GM18873 (cell line): ENCODE measurements at regions not wholly inside any gene's neighbourhood (a gene's known extent, or its start where the extent isn't known, plus 50 kb on each side); places are given as distances from the start of the nearest gene placed in this dataset.
"Not testable (repeated sequence)": the region's sequence is repeated elsewhere in the genome, so short reads cannot be mapped to it uniquely, and the experiment has no call there.

Experiments
- ATAC-seq: cut with Tn5 transposase; IDR thresholded peaks from one replicate; pipeline ENCODE4 v1.9.1; 2021; ENCODE audit warnings: mild to moderate bottlenecking, moderate library complexity, moderate number of reproducible peaks; ENCODE audit not compliant: unreplicated experiment, low FRiP score

DNA sequence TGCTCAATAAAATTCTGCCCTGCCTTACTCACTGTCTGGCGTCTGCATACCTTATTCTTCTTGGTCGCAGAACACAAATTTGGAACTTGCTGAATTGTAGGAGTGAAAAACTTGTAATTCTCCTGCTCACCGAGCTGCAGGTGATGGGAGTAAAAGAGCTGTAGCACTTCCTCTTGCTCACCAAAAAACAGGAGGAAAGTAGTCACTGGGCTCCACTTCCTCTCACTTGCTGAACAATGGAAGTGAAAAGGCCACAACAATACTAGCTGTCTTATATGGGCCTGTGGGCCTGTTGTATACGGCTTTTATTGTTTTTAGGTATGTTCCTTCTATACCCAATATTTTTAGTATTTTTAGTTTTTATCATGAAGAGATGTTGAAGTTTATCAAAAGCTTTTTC lies 978.7 kb downstream of the SLITRK5 start:
- no peak for ATAC-seq

DNA sequence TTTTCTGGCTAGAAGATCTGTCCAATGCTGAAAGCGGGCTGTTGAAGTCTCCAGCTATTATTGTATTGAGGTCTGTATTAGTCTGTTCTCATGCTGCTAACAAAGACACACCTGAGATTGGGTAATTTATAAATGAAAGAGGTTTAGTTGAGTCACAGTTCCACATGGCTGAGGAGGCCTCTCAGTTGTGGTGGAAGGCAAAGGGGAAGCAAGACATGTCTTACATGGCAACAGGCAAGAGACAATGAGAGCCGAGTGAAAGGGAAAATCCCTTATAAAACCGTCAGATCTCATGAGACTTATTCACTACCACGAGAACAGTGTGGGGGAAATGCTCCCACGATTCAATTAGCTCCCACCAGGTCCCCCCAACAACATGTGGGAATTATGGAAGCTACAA lies 980.4 kb downstream of the SLITRK5 start:
- no peak for ATAC-seq

DNA sequence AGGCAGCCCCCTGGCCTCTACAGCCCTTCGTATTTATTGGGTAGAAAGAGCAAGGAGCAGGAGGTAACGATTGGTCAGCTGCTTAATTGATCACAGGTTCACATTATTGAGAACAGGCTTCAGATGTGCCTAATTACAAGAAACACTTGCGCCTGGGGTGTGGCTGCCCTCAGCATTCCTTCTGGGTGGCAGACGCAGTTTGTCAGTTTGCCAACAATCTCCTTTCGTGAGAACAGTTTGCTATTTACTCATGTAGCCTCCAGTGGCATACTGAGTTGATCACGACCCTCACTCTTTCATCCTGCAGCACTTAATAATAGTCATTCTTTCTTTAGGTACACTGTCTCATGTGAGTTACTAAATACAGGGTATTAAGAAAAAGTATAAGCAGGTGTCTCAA lies 985.6 kb downstream of the SLITRK5 start:
- no peak for ATAC-seq

DNA sequence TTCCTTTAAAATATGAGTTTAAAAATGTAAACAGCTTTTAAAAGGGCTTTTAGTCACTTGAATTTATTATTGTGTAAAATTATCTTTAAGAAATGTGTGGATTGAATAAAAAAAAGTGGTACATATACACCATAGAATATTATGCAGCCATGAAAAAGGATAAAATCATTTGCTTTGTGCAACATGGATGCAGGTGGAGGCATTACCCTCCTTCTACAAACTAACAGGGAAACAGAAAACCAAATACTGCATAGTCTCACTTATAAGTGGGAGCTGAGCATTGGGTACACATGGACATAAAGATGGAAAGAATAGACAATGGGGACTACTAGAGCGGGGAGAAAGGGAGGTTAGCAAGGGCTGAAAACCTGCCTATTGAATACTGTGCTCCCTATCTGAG lies 999.3 kb downstream of the SLITRK5 start:
- ATAC-seq = no peak

DNA sequence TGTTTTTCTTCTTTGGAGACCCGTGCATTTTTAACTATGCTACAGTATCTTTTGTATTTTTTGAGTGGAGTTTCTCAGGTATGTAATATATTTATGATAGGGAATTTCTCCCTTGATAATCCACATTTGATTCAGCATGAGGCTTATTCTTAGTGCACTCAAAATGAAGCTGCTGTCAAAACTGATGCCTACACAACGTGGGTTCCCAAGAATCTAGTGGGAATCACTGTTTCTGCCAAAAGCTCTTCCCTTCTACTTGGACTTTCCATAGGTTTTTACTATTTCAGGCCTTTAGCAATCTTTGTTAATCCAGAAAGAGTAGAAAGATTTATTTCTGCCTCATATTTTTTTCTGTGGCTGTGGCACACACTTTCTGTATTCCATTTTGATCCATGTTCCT lies 1003.7 kb downstream of the SLITRK5 start:
- no peak for ATAC-seq

DNA sequence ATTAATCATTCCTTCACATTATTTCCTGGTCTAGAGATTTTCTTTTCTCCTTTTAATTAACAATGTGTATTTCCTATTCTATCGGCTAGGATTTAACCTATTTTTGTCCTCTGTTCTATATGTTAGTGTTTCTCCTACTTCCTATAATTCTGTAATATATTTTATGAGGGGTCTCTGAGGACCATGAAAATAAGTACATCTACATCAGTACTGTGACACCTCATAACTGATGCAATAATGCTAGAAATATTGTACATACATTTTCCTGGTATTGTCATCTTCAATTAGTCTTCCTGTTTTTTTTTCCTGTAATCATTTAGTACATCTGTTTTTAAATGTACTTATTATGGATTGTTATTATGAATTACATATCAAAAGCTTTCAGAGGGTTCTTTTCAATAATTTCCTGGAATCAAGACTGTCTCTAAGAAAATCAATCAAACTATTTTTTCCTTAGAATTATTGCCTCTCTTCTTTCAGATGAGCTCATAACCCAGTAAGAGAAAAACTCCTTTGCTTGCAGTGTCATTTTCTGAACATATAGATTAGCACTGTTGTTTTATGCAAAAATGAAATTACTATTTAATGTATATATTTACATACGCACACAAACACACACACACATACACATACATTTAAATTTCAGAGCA lies 1004.3 kb downstream of the SLITRK5 start:
- ATAC-seq = no peak

DNA sequence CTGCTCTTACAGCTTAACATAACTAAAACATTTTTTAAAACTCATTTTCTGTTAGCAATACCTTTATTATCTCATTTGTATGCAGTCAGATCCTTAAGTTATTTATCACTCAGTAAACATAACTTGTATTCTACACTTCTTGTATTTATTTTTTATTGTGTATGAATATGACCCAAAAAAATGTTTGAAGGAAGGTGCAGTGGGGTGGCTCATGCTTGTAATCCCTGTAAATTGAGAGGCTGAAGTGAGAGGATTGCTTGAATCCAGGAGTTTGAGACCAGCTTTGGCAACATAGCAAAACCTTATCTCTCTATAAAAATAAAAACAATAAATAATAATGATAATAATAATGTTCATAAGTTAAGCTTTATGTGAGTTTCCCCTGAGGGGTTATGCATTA lies 1004.8 kb downstream of the SLITRK5 start:
- no peak for ATAC-seq

DNA sequence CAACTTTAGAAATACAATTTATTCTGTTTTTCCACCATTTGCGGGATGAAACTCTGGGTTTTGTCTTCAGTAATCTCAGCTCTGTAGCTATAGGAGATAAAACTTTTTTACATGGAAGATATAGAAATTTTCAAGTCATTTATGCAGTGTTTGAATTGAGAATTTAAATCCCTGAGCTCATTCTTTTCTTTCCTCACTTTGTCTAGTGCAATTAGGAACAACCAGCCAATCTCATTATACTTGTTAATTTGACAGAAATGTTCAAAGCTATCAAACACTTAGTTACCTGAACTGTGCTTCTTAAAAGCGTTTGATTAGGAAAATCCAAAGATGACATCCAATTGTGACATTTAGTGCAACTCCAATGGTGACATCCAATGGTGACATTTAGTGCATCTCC lies 1014.3 kb downstream of the SLITRK5 start:
- no peak for ATAC-seq

DNA sequence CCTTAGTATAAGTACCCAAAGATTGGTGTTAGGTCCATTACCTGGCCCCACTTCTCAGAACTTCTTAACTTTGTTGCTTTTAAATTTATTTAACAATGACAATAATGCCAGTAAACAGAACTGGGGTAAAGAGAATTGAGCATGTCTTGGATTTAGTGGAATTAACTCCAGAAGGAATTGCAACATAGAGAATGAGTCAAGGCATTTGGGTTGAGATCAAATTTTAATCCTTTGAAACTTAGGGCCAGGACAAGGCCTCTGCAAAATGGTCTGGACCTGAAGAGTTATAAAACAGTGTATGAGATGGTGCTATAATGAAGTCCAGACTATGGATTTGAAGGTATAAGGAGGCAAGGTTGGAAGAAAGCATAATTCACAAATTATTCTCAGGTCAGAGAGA lies 1030.4 kb downstream of the SLITRK5 start:
- no peak for ATAC-seq

DNA sequence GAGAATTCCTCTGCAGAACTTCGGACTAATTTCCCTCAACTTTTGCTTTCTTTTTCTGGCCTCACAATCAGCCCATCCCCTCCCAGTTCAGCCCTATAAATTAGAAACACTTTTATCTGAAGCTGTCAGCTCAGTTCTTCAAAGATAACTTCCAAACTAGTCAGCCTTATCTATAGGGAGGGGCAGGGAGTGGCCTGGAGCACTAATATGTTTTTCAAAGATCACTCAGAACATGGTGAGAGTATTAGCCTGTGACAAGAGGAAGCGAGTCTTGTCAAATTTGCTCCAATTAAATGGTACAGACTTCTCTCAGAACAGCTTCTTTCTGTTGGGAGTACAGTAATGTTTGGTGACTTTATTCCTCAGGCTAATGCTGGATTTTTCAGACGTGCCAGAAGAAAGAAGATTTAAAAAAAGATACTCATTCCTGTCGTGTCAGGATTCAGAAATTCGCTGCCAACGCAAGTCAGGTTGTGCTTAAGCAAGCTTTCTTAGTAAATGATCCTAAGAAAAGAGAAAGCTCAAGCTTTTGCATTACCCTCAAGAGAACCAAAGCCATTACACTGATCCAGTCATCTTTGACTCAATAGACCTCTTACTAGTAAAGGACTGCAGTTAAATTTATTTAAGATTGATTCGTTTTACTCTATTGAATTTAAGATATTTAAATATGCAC lies 1033.6 kb downstream of the SLITRK5 start:
- no peak for ATAC-seq

DNA sequence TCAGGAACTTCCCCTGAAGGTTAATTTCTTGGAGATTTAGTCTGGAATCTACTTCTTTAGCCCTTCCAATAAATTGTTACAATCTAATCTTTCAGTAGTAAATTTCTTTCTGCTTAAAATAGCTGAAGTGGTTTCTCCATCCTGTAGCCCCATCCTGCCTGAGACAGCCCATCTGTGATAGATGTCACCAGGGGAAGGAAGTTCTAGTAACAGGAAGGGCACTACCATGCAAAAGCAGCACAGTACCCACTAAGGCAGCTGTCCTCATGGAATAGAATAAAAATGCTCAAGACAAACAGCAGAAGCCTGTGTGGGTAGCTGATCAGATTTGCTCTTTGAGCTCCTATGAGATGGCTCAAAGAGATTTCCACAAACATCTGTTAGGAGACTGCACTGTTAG lies 1036.5 kb downstream of the SLITRK5 start:
- ATAC-seq = no peak

DNA sequence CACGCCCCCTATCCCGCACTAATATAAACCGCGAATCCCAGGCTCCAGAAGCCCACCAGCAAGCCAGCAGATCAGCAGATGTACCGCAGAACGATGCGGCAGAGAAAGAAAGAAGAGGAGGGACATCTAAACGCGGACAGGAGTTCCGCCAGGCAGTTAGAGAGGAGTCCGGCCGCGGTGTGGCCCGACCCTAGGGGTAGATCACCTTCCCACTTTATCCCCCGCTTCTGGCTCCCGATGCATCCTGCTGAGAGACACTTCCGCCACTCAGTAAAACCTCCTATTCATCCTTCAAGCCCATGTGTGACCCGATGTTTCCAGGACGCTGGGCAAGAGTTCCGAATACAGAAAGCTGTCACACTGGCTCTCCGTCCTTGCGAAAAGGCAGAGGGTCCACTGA lies 1046.8 kb downstream of the SLITRK5 start:
- no peak for ATAC-seq

DNA sequence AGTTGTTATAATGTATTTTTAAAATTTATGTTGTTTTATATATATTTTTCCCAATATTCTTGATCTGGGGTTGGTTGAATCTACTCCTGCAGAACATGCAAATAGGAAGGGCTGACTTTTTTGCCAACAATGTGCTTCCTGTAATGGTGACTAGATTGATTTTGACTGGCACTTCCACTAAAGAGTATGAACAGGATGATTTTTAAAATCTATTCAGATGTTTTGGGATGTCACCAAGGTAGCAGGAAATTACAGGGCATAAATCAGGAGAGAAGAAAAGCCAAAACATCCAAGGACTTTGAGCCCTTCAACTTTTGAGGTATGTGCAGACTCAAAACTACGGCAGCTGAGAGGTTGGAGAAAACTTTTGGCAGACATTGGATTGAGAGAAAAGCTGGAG lies 1047.6 kb downstream of the SLITRK5 start:
- no peak for ATAC-seq

DNA sequence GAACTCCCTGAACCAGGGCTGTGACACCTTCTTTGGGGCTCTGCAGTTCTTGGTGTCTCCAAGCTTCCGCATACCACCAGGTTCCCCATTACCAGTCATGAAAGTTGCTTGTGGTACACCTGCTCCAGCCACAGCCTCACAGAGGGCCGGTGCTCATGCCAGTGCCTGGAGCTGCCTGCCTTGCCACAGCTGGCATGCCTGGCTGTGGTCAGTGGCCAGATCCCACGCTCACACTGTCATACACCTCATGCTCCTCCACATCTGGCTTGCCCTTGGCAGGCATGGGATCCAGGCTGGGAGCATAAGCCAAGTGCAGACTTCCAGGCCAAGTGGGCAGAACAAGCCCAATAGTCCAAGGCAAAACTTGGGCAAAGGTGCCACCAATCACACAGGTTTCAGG lies 1054.9 kb downstream of the SLITRK5 start:
- no peak for ATAC-seq

DNA sequence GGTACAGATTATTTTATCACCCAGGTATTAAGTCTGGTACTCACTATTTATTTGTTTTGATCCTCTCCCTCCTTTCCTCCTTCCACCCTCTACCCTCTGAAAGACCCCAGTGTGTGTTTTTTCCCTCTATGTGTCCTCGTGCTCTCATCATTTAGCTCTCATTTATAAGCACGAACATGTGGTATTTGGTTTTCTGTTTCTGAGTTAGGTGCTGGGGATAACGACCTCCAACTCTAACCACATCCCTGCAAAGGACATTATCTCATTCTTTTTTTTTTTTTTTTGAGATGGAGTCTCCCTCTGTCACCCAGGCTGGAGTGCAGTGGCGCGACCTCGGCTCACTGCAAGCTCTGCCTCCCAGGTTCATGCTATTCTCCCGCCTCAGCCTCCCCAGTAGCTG lies 1056.1 kb downstream of the SLITRK5 start:
- ATAC-seq = not testable (repeated sequence)

DNA sequence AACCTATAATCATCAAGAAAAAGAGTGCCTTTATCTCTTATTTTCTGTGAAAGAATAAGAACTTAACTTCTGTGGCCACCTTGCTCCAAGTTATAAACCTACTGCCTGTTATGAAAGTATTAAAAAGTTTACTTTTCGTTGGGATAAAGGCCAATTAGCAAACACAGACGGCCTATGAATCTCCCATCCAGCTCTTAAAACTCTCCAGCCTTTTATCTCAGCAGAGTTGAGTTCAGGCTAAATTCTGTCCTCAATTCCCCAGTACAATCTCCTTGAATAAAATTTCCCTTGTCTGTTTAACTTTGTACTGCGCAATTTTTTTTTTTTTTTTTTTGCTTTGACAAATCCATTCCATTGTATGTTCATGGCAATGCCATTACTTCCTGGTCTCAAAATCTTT lies 1058.4 kb downstream of the SLITRK5 start:
- ATAC-seq = no peak

DNA sequence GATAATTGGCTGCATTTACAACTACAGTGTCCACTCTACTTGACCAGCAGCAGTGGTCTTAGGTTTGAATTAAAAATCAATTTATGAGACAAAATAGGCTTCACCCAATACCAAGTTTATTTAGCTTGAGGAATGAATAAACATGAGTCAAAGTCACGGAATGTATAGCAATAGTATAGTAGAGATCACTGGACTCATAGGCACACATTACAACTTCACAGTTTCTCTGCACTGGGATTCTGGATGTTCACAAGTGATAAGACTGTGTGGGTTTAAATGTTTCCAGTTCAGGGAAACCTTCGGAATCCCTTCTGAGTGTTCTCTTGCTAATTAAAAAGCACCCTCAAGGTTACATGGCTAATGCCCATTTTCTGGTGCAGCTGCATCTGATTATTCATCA lies 1064.9 kb downstream of the SLITRK5 start:
- no peak for ATAC-seq

DNA sequence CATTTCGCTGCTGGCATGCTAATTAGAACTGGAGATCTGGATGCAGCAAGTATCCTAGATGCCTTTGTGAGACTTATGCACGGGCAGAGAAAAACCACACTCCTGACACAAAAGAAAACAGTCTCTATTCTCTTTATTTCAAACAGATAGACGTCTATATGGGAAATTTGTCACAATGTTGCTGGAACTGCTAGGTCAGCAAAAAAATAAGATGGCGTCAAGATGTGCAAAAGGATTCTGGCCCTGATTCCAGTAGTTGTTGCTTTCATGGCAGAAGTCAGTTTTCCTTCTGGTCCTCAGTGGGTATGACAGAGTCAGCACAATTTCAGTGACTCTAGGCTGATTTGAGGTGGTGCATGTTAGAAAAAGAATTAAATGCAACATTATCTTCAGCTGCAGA lies 1068.0 kb downstream of the SLITRK5 start:
- ATAC-seq = no peak

DNA sequence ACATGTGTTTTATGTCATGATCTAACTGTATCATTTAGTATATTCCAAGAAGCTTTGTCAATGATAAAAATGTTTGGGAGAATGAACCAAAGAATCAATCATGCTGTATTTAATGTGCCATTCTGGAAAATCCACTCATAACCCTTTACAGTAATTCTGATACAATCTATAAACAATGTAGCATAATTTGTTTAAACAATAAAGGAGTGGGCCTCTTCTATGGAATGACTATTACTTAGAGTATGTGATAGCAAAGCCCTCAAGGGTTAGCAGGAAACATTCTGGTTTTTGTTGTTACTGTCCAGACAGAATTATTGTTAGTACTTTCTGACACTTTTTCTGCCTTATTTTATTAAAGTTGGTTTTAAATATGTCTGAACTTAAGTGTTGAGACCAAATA lies 1073.1 kb downstream of the SLITRK5 start:
- no peak for ATAC-seq

DNA sequence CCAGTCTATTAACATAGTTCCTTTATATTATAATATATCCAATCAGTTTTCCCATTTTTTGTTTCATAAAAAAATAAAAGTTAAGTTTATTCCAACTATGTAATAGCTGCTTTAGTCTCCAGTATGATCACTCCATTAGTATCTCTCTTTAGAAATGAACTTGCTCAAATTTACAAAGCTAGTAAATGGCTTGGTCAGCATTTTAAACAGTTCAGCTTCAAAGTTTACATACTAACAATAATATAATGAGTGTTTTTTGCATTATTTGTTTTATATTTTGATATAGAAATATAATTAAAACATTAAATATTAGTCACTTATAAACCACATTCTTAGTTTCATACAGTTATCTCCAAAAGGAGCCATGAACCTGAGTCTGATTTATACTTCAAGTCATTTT lies 1073.8 kb downstream of the SLITRK5 start:
- ATAC-seq = no peak

DNA sequence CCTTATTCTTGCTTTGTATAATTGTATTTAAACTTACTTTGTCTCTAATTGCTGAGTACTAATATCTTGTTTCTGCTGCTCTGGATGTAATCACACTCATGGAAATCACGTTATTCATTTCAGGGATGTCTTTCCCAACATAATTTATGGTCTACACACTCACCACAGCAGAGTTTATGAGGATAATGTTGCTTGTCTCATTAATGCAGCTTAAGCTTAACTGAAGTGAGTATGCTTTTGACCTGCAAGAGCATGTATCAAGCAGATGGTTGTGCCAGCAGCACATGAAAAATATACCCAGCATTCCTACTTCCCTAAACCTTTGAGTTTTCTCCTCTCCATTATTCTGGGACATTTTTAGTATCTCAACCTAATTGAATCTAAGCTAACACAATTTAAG lies 1080.9 kb downstream of the SLITRK5 start:
- no peak for ATAC-seq

DNA sequence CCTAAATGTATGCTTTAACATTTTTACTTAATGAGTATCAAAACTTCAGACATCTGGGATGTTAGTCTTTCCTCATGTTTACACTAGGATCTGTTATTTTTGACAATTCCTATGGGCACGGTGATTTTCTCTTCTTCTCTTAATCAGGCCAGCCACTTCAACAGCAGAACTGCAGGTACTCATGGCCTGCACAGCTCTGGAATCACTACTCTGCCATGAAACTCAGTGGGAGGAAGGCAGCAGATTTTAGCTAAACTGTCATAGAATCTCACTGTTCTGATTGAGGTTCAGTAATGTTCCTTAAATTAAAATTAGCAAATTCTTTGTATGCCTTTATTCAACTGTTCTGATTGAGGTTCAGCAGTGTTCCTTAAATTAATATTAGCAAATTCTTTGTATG lies 1083.0 kb downstream of the SLITRK5 start:
- ATAC-seq = no peak

DNA sequence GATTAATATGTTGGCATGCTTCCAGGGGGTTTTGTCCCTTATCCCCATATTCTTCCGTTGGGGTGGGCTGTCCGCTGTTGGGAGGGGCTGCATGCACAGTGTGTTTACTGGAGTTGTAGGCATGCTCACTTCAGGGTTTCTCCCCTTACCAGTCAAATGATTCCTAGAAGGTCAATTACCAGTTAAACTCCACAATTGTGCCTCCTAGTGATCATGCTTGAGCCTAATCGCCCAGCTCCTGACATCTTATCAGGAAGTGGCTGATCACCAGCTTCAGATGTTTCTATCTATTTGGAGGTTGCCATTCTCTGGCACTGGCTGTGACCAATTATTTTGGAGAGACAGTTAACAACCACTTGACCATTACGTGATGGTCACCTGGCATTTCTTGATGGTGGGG lies 1090.0 kb downstream of the SLITRK5 start:
- ATAC-seq = no peak
